ENCODE measurements at regions not wholly inside any gene's neighbourhood (a gene's known extent, or its start where the extent isn't known, plus 50 kb on each side); places are given as distances from the start of the nearest gene placed in this dataset.

DNA sequence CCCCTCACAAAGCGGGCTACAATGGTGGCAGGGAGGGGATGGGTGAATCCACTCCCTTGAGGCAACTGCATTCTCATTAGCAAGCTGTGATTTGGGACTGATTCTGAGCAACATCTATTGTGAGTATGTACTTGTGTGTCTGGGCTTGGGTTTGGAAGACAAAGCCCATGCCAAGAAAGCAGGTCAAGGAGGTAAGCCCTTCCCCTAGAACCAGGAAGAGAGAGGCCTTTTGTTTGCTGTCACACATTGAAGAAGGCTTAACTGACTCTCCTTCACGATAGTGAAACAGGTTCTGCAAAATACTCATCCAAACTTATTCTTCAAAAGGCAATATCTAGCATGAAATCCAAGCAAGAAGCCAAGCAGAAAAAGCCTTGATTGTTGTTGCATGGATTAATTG is 403.1 kb upstream of the ID4 start:
- TF ChIP-seq CTCF (IDR thresholded peaks at IDR 0.05), result no peak
- no peak for TF ChIP-seq ZFX (IDR thresholded peaks at IDR 0.05; ENCODE audit: borderline replicate concordance)
